Gastrocnemius medialis (tissue), 4 donors: ENCODE measurements at regions not wholly inside any gene's neighbourhood (a gene's known extent, or its start where the extent isn't known, plus 50 kb on each side); places are given as distances from the start of the nearest gene placed in this dataset.

Experiments
- POLR2A ChIP-seq, 2 donors: fragments of 450-650 bp; IDR thresholded peaks; one replicate each; pipeline ENCODE4 v1.6.1; 2017; ENCODE audit warnings: antibody characterized with exemption in 2 of 2, mild to moderate bottlenecking in 2 of 2, moderate library complexity in 2 of 2
- TF ChIP-seq, protein P1 (sequence below), 5 experiments: fragments of 450-650 bp in 3 of 5; fragments of 200-600 bp in 2 of 5; sonication (generic) in 2 of 5; IDR thresholded peaks in 4 of 5; conservative IDR thresholded peaks in 1 of 5; 1 replicate in 4 of 5; 2 replicates in 1 of 5; pipeline ENCODE4 v1.5.1; 2016 to 2019; ENCODE audit warnings: antibody characterized with exemption in 5 of 5, mild to moderate bottlenecking in 3 of 5, moderate library complexity in 3 of 5

DNA sequence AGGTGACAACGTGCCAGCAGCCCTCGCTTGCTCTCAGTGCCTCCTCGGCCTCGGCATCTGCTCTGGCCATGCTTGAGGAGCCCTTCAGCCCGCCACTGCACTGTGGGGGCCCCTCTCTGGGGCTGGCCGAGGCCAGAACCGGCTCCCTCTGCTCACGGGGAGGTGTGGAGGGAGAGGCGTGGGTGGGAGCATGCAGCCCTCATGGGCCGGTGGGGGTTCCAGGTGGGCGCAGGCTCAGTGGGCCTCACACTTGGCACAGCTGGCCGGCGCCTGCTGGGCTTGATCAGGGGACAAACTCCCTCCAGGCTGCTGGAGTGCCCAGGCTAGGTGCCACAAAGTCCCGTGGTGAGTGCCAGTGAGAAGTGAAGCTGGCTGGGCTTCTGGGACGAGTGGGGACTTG, 566.6 kb upstream of the ID4 start:
- TF ChIP-seq, protein P1, sequence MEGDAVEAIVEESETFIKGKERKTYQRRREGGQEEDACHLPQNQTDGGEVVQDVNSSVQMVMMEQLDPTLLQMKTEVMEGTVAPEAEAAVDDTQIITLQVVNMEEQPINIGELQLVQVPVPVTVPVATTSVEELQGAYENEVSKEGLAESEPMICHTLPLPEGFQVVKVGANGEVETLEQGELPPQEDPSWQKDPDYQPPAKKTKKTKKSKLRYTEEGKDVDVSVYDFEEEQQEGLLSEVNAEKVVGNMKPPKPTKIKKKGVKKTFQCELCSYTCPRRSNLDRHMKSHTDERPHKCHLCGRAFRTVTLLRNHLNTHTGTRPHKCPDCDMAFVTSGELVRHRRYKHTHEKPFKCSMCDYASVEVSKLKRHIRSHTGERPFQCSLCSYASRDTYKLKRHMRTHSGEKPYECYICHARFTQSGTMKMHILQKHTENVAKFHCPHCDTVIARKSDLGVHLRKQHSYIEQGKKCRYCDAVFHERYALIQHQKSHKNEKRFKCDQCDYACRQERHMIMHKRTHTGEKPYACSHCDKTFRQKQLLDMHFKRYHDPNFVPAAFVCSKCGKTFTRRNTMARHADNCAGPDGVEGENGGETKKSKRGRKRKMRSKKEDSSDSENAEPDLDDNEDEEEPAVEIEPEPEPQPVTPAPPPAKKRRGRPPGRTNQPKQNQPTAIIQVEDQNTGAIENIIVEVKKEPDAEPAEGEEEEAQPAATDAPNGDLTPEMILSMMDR (IDR thresholded peaks at IDR 0.05 in 4 of 5, conservative IDR thresholded peaks at IDR 0.05 in 1 of 5): no peak
- no peak for TF ChIP-seq POLR2A (IDR thresholded peaks at IDR 0.05)
